RWPE2 (cell line): ENCODE measurements at regions not wholly inside any gene's neighbourhood (a gene's known extent, or its start where the extent isn't known, plus 50 kb on each side); places are given as distances from the start of the nearest gene placed in this dataset.
A peak's percentile ranks its signal among the peaks of the same experiment; 100 is the strongest.

Experiments
- ATAC-seq: fragments of 200-7000 bp; cut with Tn5 transposase; 3 replicates; pipeline ENCODE4 v1.9.1; 2021; ENCODE audit warnings: low read depth
- DNase-seq: peaks from one replicate; pipeline ENCODE4 v3.0.0-alpha.2; 2020; ENCODE audit warnings: low spot score
- H3K27ac ChIP-seq: fragments of 450-650 bp; 2 replicates; pipeline ENCODE4 v1.5.1; 2017; ENCODE audit warnings: mild to moderate bottlenecking; ENCODE audit not compliant: poor library complexity, severe bottlenecking
- H3K27me3 ChIP-seq: fragments of 250-450 bp; sonication (Bioruptor Pico); 2 replicates; pipeline ENCODE4 v1.5.1; 2021; ENCODE audit warnings: mild to moderate bottlenecking, moderate library complexity; ENCODE audit not compliant: insufficient read depth, poor library complexity, severe bottlenecking
- H3K36me3 ChIP-seq: fragments of 250-450 bp; sonication (Bioruptor Pico); 2 replicates; pipeline ENCODE4 v1.5.1; 2020; ENCODE audit warnings: low read depth, mild to moderate bottlenecking, moderate library complexity
- H3K4me1 ChIP-seq: fragments of 250-450 bp; sonication (Bioruptor Pico); 2 replicates; pipeline ENCODE4 v1.5.1; 2021; ENCODE audit warnings: mild to moderate bottlenecking, moderate library complexity; ENCODE audit not compliant: insufficient read depth, poor library complexity, severe bottlenecking
- H3K4me3 ChIP-seq: fragments of 250-450 bp; sonication (Bioruptor Pico); 2 replicates; pipeline ENCODE4 v1.5.1; 2021; ENCODE audit warnings: mild to moderate bottlenecking, moderate library complexity; ENCODE audit not compliant: severe bottlenecking
- H3K9me3 ChIP-seq: fragments of 250-450 bp; sonication (Bioruptor Pico); 2 replicates; pipeline ENCODE4 v1.5.1; 2021; ENCODE audit warnings: mild to moderate bottlenecking, moderate library complexity; ENCODE audit not compliant: severe bottlenecking
- TF ChIP-seq, protein P1 (sequence below): fragments of 450-650 bp; IDR thresholded peaks from one replicate; pipeline ENCODE4 v1.5.1; 2017; ENCODE audit warnings: mild to moderate bottlenecking, moderate library complexity; ENCODE audit not compliant: poor library complexity, severe bottlenecking

DNA sequence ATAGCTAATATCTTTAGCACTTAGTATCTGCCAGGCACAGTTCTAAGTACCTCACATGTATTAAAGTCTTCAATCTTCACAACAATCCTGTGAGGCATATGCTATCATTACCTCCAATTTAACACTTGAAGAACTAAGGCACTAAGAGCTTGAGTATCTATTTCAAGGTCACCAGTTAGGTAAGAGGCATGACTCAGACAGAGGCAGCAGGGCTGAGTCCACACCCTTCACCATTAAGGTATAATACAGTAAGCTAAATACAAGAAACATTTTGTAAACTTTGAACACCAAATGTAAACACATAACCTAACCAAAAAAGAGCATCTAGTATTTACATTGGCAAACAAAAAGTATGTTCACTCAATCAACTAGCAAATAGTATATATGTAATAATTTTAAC is 1410.9 kb downstream of the PCDH18 start:
- H3K4me3 ChIP-seq: no peak overlapping the region
- TF ChIP-seq, protein P1, sequence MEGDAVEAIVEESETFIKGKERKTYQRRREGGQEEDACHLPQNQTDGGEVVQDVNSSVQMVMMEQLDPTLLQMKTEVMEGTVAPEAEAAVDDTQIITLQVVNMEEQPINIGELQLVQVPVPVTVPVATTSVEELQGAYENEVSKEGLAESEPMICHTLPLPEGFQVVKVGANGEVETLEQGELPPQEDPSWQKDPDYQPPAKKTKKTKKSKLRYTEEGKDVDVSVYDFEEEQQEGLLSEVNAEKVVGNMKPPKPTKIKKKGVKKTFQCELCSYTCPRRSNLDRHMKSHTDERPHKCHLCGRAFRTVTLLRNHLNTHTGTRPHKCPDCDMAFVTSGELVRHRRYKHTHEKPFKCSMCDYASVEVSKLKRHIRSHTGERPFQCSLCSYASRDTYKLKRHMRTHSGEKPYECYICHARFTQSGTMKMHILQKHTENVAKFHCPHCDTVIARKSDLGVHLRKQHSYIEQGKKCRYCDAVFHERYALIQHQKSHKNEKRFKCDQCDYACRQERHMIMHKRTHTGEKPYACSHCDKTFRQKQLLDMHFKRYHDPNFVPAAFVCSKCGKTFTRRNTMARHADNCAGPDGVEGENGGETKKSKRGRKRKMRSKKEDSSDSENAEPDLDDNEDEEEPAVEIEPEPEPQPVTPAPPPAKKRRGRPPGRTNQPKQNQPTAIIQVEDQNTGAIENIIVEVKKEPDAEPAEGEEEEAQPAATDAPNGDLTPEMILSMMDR: no peak
- DNase-seq: no peak
- H3K9me3 ChIP-seq: no peaks in the 10 kb centered on the region
- H3K4me1 ChIP-seq: no peaks in the 10 kb centered on the region
- H3K27ac ChIP-seq: no peak overlapping the region
- H3K36me3 ChIP-seq: no peaks in the 10 kb centered on the region
- H3K27me3 ChIP-seq: no peaks in the 10 kb centered on the region
- ATAC-seq: peak; percentile 67

DNA sequence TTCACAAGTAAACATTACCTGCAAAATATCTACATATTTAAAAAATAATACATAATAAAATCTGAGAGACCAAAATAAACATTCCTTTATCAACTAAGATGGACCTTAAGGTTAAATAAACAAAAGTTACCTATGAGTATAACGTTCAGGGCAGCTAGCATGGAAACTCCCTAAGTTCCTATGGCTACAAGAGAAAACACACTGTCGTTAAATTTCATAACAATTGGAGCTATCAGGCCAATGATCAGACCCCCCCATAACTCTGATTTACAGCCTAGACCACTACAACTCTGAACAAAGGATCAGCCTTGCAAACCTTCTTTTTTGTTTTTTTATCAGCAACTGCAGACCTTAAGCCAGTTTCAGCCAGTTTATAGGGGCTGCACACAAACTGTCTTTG is 1418.4 kb downstream of the PCDH18 start:
- DNase-seq (no peak), ATAC-seq (no peak)
- no peak overlapping the region for H3K27ac ChIP-seq
- no peaks in the 10 kb centered on the region for H3K27me3 ChIP-seq
- no peak overlapping the region for H3K4me3 ChIP-seq
- no peaks in the 10 kb centered on the region for H3K36me3 ChIP-seq
- TF ChIP-seq, protein P1: no peak
- no peaks in the 10 kb centered on the region for H3K9me3 ChIP-seq
- H3K4me1 ChIP-seq: no peaks in the 10 kb centered on the region

DNA sequence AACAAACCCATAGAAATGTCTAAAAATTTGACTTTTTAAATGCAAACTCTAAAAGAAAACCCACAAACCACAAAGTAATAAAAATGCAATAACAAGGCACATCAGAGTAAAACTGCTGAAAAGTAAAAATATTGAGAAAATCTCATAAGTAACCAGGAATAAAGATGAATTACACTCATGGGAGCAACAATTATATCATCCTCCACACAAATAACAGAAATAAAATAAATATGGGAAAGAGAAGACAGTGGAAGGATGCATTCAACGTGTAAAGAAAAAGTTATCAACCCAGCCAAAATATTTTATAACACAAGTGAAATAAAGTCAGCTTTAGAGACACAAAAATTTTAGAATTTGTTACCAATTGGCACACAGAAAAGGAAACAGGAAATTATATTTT is 1420.2 kb downstream of the PCDH18 start:
- Histone ChIP-seq H3K9me3 (no peaks in the 10 kb centered on the region), H3K4me1 (no peaks in the 10 kb centered on the region), H3K4me3 (no peak overlapping the region), H3K36me3 (no peaks in the 10 kb centered on the region), H3K27me3 (no peaks in the 10 kb centered on the region), H3K27ac (no peak overlapping the region)
- TF ChIP-seq, protein P1: no peak
- no peak for DNase-seq
- ATAC-seq: no peak

DNA sequence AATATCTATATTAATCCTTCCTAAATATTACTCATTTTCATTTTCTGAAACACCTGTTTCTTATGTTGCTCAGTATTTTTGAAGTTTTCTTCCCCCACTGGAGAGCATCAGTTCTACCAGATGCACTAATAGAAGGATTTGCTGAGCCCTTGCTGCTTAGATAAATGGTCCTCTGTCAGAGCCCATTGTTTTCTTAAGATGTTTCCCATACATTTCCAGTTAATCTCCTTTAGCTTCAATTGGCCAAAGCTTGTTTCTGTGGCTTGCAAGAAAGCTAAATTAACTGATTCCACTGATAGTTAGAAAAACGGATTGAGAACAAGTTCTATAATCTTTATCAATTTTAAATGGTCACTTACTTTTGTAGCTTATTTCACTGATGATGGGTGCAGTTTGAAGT is 1425.5 kb downstream of the PCDH18 start:
- Histone ChIP-seq H3K27me3 (peaks cover 3% of the 10 kb centered on the region), H3K4me3 (no peak overlapping the region), H3K4me1 (no peaks in the 10 kb centered on the region), H3K9me3 (peaks cover 3% of the 10 kb centered on the region), H3K36me3 (no peaks in the 10 kb centered on the region), H3K27ac (no peak overlapping the region)
- DNase-seq (no peak), ATAC-seq (no peak)
- TF ChIP-seq, protein P1: no peak

DNA sequence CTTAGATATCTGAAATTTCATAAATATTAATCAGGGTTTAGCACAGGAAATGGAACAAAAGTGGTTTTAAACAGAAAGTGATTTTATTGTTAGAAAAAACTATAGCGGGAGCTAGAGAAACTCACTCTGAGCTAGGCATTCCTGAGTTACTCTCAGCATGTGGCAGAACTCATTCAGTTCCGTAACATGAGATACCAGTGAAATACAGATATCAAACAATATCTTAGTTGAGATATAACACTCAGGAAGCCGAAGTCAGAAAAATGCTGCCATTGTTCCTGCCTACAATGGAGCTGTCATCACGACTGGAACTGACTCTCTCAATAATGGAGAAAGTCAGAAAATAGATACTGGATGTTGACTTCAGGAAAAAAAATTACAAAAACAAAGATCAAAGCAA is 1428.7 kb downstream of the PCDH18 start:
- H3K4me1 ChIP-seq: no peaks in the 10 kb centered on the region
- DNase-seq: no peak
- H3K27me3 ChIP-seq: peaks cover 3% of the 10 kb centered on the region
- no peaks in the 10 kb centered on the region for H3K36me3 ChIP-seq
- H3K9me3 ChIP-seq: peaks cover 3% of the 10 kb centered on the region
- TF ChIP-seq, protein P1: no peak
- no peak overlapping the region for H3K4me3 ChIP-seq
- H3K27ac ChIP-seq: no peak overlapping the region
- ATAC-seq: no peak
